Gastroesophageal sphincter (tissue), 4 donors: ENCODE measurements at regions not wholly inside any gene's neighbourhood (a gene's known extent, or its start where the extent isn't known, plus 50 kb on each side); places are given as distances from the start of the nearest gene placed in this dataset.

Experiments used
- ATAC-seq: fragments of 150-250 bp; one replicate; pipeline ENCODE4 v1.9.1; 2016; ENCODE audit warnings: mild to moderate bottlenecking, moderate library complexity
- H3K27ac ChIP-seq, 4 donors: fragments of 200-600 bp; sonication (generic) in 3 of 4; 1 replicate in 3 of 4; 2 replicates in 1 of 4; pipeline ENCODE4 v1.5.1; 2016 to 2019
- H3K27me3 ChIP-seq: fragments of 200-600 bp; sonication (generic); one replicate; pipeline ENCODE4 v1.5.1; 2019
- H3K36me3 ChIP-seq, 2 donors: fragments of 200-600 bp; sonication (generic); one replicate each; pipeline ENCODE4 v1.5.1; 2019; ENCODE audit warnings: control low read depth in 1 of 2
- H3K4me1 ChIP-seq, 3 donors: fragments of 200-600 bp; sonication (generic); 1 replicate in 2 of 3; 2 replicates in 1 of 3; pipeline ENCODE4 v1.5.1; 2016 to 2019; ENCODE audit warnings: control low read depth in 2 of 3
- H3K4me3 ChIP-seq, 2 donors: fragments of 200-600 bp; sonication (generic); one replicate each; pipeline ENCODE4 v1.5.1; 2019; ENCODE audit warnings: mild to moderate bottlenecking in 1 of 2, moderate library complexity in 1 of 2
- H3K9me3 ChIP-seq, 3 donors: fragments of 200-600 bp; sonication (generic); one replicate each; pipeline ENCODE4 v1.5.1; 2017 to 2019; ENCODE audit warnings: control low read depth in 2 of 3
- CTCF ChIP-seq, 4 experiments: fragments of 200-600 bp in 2 of 4; fragments of 450-650 bp in 2 of 4; sonication (generic) in 1 of 4; IDR thresholded peaks; one replicate each; pipeline ENCODE4 v1.5.1; 2017 to 2019; ENCODE audit warnings: antibody characterized with exemption in 4 of 4, mild to moderate bottlenecking in 2 of 4, moderate library complexity in 2 of 4
- EP300 ChIP-seq: sonication (generic); formaldehyde crosslinking; IDR thresholded peaks from one replicate; pipeline ENCODE4 v1.6.1; 2017; ENCODE audit warnings: antibody characterized with exemption, mild to moderate bottlenecking
- POLR2A ChIP-seq, 2 donors: fragments of 450-650 bp; IDR thresholded peaks; one replicate each; pipeline ENCODE4 v1.6.1; 2017; ENCODE audit warnings: antibody characterized with exemption in 2 of 2, mild to moderate bottlenecking in 2 of 2, moderate library complexity in 1 of 2
- POLR2AphosphoS5 ChIP-seq: sonication (generic); formaldehyde crosslinking; IDR thresholded peaks from one replicate; pipeline ENCODE4 v1.6.1; 2017; ENCODE audit warnings: antibody characterized with exemption
- WGBS, 2 donors: methylation state at CpG; one replicate each; pipeline ENCODE4 v1.1.5; 2018; ENCODE audit warnings: low coverage in 1 of 2; 5-methylcytosine and 5-hydroxymethylcytosine counted together

DNA sequence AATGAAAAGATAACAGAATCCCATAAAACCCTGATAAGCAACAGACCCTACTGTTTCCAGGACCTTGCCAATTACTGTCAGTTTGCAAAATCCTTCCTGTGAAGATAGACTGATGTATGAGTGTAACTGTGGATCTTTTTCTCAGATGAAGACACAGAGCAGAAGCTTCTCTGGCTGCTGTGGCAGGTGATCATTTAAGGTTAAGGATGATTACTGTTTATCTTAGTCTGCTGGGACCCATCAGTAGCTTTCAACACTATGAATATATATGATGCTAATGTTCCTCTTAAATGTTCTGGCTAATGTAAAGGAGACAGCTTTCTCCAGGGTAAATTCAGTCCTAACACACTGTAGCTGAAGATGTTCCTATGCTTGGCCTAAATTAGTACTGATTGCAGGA is 56.0 kb upstream of the CTTNBP2 start:
- Histone ChIP-seq H3K4me1 (no peaks in the 10 kb centered on the region), H3K4me3 (no peak overlapping the region), H3K36me3 (no peaks in the 10 kb centered on the region), H3K27ac (no peak overlapping the region), H3K9me3 (peaks cover 0 to 9% (median 0%) of the 10 kb centered on the region in 3 donors), H3K27me3 (no peaks in the 10 kb centered on the region)
- ATAC-seq = no peak
- no peak for TF ChIP-seq POLR2AphosphoS5

- H3K27ac ChIP-seq = no peak overlapping the region
- H3K4me1 ChIP-seq = no peaks in the 10 kb centered on the region
- WGBS, 2 donors = 65 to 86% methylated on average over 2 to 5 of the region's 5 CpGs
- no peak overlapping the region for H3K4me3 ChIP-seq
- no peak for TF ChIP-seq EP300
- TF ChIP-seq POLR2A (IDR thresholded peaks at IDR 0.05) = no peak
- no peak for TF ChIP-seq CTCF (IDR thresholded peaks at IDR 0.05)
- no peak for TF ChIP-seq POLR2AphosphoS5
- H3K9me3 ChIP-seq = peaks cover 0 to 9% (median 0%) of the 10 kb centered on the region in 3 donors
- no peaks in the 10 kb centered on the region for H3K36me3 ChIP-seq
- no peak for ATAC-seq
- no peaks in the 10 kb centered on the region for H3K27me3 ChIP-seq
Measured at GRCh38 chr7:117931314-117931713, 58.1 kb upstream of the CTTNBP2 start.

- 69 to 78% methylated on average over 5 to 7 of the region's 7 CpGs for WGBS, 2 donors
Measured at GRCh38 chr7:117937049-117937752, 64.0 kb upstream of the CTTNBP2 start.

GRCh38 chr7:117937753-117938483 is 64.7 kb upstream of the CTTNBP2 start:
- Histone ChIP-seq H3K27ac (no peak overlapping the region), H3K36me3 (no peaks in the 10 kb centered on the region), H3K27me3 (no peaks in the 10 kb centered on the region), H3K4me3 (no peak overlapping the region), H3K4me1 (no peaks in the 10 kb centered on the region), H3K9me3 (peaks cover 0 to 14% (median 0%) of the 10 kb centered on the region in 3 donors)
- TF ChIP-seq CTCF (IDR thresholded peaks at IDR 0.05) (no peak), POLR2AphosphoS5 (no peak), POLR2A (IDR thresholded peaks at IDR 0.05) (no peak), EP300 (no peak)
- 53% methylated on average over 2 of the region's 2 CpGs; no CpG with 5 or more reads in 1 of the 2 donors for WGBS, 2 donors
- ATAC-seq = no peak

More at GRCh38 chr7:117937049-117937752, 64.0 kb upstream of the CTTNBP2 start:
- peaks cover 0 to 11% (median 0%) of the 10 kb centered on the region in 3 donors for H3K9me3 ChIP-seq
- no peak for TF ChIP-seq POLR2A (IDR thresholded peaks at IDR 0.05)
- no peak for TF ChIP-seq EP300
- no peak for TF ChIP-seq CTCF (IDR thresholded peaks at IDR 0.05)
- no peak for TF ChIP-seq POLR2AphosphoS5
- H3K4me3 ChIP-seq = no peak overlapping the region
- no peaks in the 10 kb centered on the region for H3K4me1 ChIP-seq
- no peak for ATAC-seq
- H3K36me3 ChIP-seq = no peaks in the 10 kb centered on the region
- H3K27me3 ChIP-seq = no peaks in the 10 kb centered on the region
- H3K27ac ChIP-seq = no peak overlapping the region

GRCh38 chr7:117941138-117941810 is 68.0 kb upstream of the CTTNBP2 start:
- no peaks in the 10 kb centered on the region for H3K36me3 ChIP-seq
- TF ChIP-seq POLR2A (IDR thresholded peaks at IDR 0.05) (no peak), EP300 (no peak), POLR2AphosphoS5 (no peak), CTCF (IDR thresholded peaks at IDR 0.05) (no peak)
- ATAC-seq = peak; percentile 31
- H3K4me1 ChIP-seq = no peaks in the 10 kb centered on the region
- H3K27ac ChIP-seq = no peak overlapping the region
- H3K4me3 ChIP-seq = no peak overlapping the region
- peaks cover 0 to 13% (median 0%) of the 10 kb centered on the region in 3 donors for H3K9me3 ChIP-seq
- no peaks in the 10 kb centered on the region for H3K27me3 ChIP-seq
- WGBS, 2 donors = 85 to 100% methylated on average over 1 to 4 of the region's 4 CpGs
